ENCODE measurements at regions not wholly inside any gene's neighbourhood (a gene's known extent, or its start where the extent isn't known, plus 50 kb on each side); places are given as distances from the start of the nearest gene placed in this dataset.

DNA sequence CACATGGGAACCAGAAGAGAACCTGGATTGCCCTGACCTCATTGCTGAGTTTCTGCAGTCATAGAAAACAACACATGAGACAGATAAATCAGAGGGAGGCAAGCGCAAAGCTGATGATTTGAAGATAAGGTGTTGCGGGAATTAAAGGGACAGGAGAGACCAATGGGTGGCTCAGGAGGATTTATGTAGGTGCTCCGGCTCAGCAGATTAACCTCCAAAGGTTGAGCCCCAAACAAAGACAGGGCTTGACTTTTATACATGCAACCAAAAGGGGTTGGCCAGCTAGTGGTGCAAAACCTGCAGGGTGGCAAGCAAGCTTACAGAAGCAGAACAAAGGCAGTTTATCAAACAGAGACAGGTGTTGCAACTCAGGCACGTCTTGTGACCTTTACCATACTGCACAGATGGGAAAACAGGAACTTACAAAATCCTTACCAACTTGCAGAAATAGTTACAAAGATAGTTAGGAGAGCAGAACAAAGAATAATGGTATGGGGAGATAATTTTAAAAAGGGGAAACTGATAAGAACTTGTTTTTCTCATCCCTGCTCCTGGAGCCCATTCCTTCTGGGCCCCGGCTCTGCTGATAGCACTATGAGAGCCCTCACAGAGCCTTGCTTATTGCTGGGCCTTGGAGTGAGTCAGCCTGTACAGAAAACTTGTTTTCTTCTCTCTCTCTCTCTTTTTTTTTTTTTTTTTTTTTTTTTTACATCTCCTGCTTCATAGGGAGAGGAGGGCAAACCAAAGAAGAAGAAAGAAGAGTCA, 93.6 kb downstream of the SNRPE start:
- TF ChIP-seq FOS (IDR thresholded peaks at IDR 0.05; ENCODE audit: borderline replicate concordance, insufficient read depth, low read length): no peak
- TF ChIP-seq EZH2 (IDR thresholded peaks at IDR 0.05; ENCODE audit: borderline replicate concordance, low read depth, low read length, severe bottlenecking): no peak
- TF ChIP-seq, protein P1, sequence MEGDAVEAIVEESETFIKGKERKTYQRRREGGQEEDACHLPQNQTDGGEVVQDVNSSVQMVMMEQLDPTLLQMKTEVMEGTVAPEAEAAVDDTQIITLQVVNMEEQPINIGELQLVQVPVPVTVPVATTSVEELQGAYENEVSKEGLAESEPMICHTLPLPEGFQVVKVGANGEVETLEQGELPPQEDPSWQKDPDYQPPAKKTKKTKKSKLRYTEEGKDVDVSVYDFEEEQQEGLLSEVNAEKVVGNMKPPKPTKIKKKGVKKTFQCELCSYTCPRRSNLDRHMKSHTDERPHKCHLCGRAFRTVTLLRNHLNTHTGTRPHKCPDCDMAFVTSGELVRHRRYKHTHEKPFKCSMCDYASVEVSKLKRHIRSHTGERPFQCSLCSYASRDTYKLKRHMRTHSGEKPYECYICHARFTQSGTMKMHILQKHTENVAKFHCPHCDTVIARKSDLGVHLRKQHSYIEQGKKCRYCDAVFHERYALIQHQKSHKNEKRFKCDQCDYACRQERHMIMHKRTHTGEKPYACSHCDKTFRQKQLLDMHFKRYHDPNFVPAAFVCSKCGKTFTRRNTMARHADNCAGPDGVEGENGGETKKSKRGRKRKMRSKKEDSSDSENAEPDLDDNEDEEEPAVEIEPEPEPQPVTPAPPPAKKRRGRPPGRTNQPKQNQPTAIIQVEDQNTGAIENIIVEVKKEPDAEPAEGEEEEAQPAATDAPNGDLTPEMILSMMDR (IDR thresholded peaks at IDR 0.05; ENCODE audit: extremely low read depth in 1 of 2, insufficient read depth in 1 of 2, low read depth in 1 of 2, low read length in 2 of 2): no peak
